NCI-H748 (cell line): ENCODE measurements at regions not wholly inside any gene's neighbourhood (a gene's known extent, or its start where the extent isn't known, plus 50 kb on each side); places are given as distances from the start of the nearest gene placed in this dataset.

Source experiments
- DNase-seq: peaks from one replicate; lab custom pipeline; 2025; ENCODE audit not compliant: unreplicated experiment; lab: John Stamatoyannopoulos, UW

GRCh38 chr14:49467091-49467490, 119.1 kb downstream of the RPS29 start:
- no peak for DNase-seq

- DNase-seq: peak; percentile 11
Observed at GRCh38 chr14:49464885-49465284, 121.3 kb downstream of the RPS29 start.

DNA sequence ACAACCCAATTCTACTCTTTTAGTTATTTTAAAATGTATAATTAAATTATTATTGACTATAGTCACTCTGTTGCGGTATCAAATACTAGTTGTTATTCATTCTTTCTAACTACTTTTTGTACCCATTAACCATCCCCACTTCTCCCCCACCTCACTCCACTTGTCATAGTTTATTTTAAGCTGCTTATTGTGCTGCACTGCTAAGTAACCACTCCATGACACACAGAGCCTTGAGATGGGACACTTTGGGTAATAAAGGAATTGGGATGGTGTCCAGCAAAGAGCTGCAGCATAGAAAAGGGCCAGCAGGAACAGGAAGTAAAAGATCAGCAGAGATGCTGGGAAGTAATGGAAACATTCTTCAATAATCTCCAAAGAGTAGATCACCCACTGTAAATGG, 123.0 kb downstream of the RPS29 start:
- DNase-seq: no peak

GRCh38 chr14:49461529-49462401, 124.4 kb downstream of the RPS29 start:
- DNase-seq: peak; percentile 78

DNA sequence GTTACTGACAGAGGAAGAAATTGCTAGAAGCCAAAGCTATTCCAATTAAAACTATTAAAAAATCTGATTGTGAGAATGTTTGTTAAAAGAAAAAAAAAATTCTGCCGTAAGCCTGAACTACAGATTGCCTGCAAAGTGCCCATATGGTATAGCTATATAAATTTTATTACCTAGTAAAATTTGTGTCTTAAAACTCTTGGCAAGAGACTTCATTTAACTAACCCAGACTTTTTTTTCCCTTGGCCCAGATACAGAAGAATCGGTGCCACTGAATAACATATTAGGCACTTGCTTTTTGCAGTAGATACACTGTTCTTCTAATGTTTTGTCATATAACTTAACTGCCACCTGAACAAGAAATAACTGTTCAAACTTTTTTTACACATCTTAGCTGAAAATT, 125.5 kb downstream of the RPS29 start:
- no peak for DNase-seq

DNA sequence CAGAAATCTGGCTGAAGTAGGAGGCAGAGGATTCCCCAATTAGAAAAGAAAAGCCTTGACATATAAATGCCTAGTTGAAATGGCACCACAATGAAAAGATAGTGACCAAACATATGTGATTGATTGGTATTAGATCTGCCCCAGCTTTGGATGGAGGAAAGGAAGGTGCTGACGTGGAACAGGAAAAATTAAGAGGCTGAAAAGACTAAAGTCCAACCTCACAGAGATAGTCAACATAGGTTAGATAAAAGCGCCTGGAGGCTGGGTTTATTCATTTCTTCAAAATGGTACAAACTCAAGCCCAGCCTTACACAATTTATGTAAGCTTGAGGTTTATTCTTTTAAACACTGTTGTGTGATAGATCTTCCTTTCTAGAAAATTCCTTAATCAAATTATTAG, 129.6 kb downstream of the RPS29 start:
- DNase-seq: no peak

DNA sequence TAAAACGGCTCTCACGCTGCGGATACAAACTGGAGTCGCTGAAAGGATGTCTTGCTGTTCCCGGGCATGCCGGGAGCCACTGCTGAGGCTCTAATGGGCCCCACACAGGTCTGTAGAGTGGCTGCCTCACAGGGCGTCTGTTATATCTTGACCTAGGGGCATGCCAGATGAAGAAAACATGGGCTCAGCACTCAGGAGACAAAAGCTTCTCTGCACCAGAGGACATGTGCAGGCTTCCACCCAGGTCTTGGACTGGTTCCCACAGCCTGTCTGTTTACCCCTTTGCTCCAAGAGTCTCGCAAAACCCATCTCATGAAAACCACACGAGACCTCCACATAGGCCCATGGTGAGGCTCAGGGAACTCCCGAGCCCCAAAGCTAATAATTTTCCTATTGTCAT, 134.2 kb downstream of the RPS29 start:
- peak; percentile 5 for DNase-seq

GRCh38 chr14:49449749-49450148, 136.4 kb downstream of the RPS29 start:
- no peak for DNase-seq

GRCh38 chr14:49447540-49448107, 138.6 kb downstream of the RPS29 start:
- peak; percentile 2 for DNase-seq

DNA sequence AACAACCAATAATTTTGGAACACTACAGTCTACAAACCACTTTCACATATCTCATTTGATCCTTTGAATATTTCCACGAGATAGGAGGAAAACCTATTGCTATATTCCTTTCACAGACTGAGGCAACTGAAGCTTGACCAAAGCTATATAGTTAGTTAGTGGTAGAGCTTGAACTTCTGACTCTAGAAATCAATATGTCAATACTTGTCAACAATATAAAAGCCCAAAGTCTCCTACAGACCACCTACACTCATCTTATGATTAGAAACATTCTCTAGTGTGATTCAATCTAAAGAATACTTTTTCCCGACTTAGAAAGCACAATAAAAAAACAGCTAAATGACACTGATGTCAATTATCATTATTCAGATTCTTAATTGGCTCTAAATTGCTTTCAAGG, 139.4 kb downstream of the RPS29 start:
- no peak for DNase-seq

DNA sequence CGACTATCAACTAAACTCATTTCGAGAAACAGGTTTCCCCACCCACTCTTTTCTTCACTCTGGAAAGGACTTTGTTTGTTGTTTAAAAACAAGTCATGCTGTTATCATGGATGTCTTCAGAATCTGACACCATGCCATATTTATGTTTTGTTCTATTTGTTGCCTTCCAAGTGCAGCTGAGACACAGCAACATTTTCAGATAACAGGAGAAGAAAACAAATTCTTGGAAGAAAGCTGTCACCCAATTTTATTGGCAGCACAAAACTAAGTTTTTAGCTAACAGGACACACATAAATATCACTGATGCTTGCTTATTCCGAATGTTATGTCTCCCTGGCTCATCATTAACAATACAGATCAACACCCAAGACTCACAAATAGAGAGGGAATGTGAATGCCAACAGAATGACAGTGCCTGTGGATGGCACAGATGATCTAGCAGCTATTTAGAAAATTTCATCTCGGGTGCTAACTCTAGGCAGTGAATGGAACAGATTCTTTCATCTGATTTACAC, 147.9 kb downstream of the RPS29 start:
- no peak for DNase-seq

DNA sequence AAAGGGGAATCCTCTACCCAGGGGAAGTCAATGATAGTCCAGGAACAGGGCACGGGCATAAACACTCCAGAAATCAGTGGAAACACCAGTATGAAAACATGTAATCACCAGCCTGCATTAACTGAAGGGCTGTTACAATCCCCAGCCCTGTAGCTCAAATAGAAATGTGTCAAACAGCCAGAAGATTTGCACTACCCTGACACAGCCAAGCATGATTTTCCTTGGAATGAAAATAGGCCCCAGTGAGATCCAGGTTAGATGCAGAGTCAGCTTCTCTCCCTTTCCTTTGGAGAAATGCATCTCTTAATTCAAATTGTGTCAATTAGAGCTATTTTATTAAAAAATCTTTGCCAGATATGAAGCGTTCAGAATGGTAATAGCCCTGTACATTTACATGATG, 158.1 kb downstream of the RPS29 start:
- no peak for DNase-seq

DNA sequence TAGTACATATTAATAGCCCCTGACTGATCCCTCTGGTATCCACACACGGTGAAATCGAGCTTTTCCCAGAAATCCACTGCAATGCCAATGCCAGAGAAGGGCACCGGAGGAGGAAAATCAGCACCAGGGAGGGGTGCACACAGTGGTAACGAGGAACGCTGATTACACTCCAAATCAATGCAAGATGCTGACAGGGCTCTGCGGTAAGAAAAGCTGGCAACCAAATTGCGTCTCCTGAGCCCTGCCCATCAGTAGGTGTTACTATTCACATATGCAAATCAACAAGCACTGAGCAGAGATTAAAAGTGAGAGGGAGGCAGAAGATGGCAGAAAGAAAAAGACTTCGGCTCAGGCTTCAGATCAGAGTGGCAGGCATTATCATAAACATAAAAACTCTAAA, 159.1 kb downstream of the RPS29 start:
- DNase-seq: no peak

DNA sequence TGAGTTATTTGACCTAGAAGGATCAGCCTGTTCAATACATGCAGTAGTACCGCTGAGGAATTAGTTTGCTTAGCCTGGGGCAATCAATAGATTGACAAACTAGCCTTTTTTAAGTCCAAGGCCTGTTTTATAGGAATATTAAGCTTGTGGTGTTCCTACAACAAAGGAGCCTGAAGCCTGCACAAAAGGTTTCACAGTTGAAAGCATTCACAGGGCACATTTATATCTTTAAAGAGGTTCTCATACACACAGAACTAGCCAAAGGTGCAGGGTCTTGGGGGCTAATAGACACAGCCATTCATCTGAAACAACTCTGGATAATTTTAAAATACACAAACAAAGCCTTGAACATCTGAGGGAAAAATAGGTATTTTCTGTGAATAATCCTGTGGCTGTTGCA, 160.3 kb downstream of the RPS29 start:
- DNase-seq: no peak

DNA sequence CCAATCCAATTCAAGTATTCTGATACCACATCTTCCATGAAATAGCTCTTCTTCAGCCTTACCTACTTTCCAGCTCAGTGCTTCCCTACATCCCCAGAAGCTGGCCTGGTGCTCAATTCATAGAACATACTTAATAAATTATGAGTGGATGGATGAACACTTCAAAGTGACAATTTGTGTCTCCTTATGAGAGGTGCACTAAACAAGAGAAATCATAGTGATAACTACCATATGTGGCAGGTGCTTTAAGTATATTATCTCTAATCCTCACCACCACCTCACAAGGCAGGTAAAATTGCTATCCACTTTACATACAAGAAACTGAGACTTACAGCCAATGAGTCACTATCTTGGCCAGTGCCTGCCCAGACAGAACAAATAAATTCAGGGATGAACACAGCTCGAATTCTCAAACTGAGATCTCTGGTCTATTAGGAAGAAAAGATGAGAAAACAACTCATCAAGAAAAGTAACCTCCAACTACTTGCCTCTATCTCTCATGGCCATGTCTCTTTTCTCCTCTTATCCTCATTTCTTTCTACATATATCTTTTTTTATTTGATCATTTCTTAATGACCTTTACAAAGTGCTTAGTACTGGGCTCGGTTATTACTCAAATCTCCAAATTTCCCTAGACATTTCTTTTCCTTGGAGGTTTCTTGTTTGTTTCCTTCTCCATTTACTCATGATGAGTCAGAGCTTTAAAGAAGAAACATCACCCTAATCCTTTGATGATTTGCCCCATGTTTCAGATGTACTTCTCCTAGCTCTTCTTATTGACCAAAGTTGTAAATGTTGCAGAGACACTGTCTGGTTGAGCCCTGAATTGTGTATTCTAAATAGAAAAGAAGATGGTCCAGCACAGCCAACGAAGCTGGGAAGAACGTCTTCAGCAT, 161.5 kb downstream of the RPS29 start:
- DNase-seq: no peak

DNA sequence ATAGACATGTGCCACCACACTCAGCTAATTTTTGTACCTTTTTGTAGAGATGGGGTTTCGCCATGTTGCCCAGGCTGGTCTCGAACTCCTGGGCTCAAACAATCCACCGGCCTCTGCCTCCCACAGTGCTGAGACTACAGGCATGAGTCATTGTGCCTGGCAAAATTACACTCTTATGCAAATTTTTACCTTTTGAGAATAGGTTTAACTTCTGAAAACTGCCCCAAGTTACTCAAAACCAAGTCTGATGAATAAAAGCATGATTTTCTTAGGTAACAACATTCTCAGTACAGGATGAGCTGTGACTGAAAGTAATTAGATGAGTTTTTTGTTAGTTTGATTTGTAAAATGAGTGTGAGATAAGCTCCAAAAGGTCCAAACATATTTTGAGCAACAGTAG, 166.0 kb downstream of the RPS29 start:
- no peak for DNase-seq

DNA sequence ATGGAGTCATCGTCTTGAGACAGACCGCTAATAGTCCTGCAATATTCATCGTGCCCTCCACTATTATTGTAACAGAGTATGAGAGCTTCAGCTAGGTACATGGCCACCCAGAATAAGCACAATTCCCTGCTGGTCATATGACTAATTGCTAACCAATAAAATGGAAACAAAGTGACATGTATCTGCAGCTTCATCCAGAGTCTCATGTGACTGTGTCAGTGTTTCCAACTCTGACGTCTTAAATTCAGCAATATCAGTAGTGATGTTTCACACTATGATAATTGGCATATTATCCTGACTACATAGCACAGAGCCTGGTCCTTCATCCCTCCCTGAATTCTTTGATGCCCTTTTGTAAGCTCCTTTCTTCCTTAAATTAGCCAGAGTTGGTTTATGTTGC, 167.4 kb downstream of the RPS29 start:
- no peak for DNase-seq

DNA sequence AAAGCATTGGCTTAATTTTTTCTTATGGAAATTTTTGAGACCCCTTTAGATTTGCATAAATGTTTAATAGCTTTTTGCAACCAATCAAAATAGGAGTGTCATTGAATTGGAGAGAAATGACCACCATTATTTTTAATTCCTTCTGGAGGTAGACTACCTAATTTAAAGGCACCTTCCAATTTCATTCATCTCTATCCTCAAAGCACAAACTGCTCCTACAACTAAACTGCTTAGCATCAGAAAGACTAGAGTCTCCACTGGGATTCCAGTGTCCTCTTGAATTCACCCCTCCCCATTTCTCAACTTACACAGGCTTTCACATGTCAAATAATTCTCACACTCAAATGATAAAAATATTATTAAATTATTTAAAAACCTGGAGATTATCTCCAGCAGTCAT, 168.4 kb downstream of the RPS29 start:
- DNase-seq: no peak

DNA sequence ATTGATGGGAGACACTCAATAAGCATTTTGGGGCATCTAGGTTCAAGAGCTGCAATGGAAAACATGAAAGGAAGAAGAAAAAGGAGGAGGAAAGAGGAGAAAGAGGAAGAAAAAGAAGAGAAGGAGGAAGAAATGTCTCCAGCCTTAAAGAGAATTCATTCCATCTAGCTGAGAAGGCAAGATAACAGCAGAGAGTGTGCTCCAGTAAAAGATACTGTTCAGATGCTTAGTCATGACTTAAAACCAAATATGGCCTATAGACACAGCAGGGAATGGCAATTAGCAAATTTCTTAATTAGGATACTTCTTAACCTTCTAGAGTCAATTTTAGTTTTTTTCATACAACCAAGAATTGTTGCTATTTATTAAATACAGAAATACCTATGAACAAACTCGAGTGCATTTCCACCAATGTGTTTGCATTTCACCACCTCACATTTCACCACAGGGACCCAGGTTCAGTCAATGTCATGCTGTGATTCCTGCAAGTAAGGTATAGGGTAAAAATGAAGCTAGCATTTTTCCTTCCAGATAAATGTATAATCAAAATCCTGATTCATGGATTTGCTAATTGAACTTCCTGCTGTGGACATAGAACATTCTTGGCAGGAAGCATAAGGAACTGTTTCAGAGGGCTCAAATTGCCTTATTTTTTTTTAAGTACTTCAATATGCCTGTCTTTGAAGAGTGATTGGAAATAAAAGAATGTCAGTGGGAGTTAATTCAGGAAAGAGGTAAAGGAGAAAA, 177.8 kb downstream of the RPS29 start:
- no peak for DNase-seq

GRCh38 chr14:49405291-49405690, 180.9 kb downstream of the RPS29 start:
- DNase-seq: no peak

DNA sequence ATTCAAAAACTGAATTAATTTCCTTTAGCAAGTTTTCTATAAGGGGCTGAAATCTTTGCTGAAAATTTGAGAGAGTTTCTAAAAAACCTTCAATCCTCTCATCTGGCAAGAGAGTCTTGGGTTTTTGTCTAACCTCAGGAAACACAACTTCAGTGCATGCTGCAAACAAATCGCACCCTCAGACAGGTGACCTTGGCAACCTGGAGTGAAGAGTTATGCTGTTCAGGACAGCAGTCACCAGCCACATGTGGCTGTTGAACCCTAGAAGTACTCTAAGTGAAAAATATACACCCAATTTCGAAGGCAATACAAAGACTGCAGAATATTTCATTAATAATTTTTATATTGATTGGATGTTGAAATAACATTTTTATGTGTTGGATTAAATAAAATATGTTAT, 184.8 kb downstream of the RPS29 start:
- DNase-seq: no peak
